Activated CD8-positive, alpha-beta memory T cell treated with anti-CD3 and anti-CD28 coated beads for 4 hours (primary cell): ENCODE measurements at regions not wholly inside any gene's neighbourhood (a gene's known extent, or its start where the extent isn't known, plus 50 kb on each side); places are given as distances from the start of the nearest gene placed in this dataset.
"Not testable (repeated sequence)": the region's sequence is repeated elsewhere in the genome, so short reads cannot be mapped to it uniquely, and the experiment has no call there.

Experiments used
- DNase-seq, 2 donors: peaks; one replicate each; pipeline ENCODE4 v3.0.0-alpha.2; 2020; ENCODE audit warnings: low read depth in 2 of 2

- DNase-seq, result no peak
Measured at GRCh38 chr20:29687438-29687837, 1570.0 kb upstream of the DEFB115 start.

- peak in 1 of 2 donors; percentile 20 for DNase-seq
Measured at GRCh38 chr20:29689411-29690225, 1567.8 kb upstream of the DEFB115 start.

GRCh38 chr20:29690274-29690673 lies 1567.2 kb upstream of the DEFB115 start:
- no peak for DNase-seq

GRCh38 chr20:29740601-29740950 lies 1516.9 kb upstream of the DEFB115 start:
- DNase-seq, result no peak

GRCh38 chr20:29740951-29741593 lies 1516.4 kb upstream of the DEFB115 start:
- no peak for DNase-seq

GRCh38 chr20:29741594-29741893 lies 1515.9 kb upstream of the DEFB115 start:
- DNase-seq, result no peak

GRCh38 chr20:29741894-29742698 lies 1515.4 kb upstream of the DEFB115 start:
- DNase-seq, result no peak

- no peak for DNase-seq
Measured at GRCh38 chr20:29742699-29743100, 1514.8 kb upstream of the DEFB115 start.

GRCh38 chr20:29743101-29743931 lies 1514.1 kb upstream of the DEFB115 start:
- no peak for DNase-seq

- DNase-seq, result no peak
Measured at GRCh38 chr20:29744071-29744470, 1513.4 kb upstream of the DEFB115 start.

GRCh38 chr20:29745534-29746245 lies 1511.8 kb upstream of the DEFB115 start:
- DNase-seq, result not testable (repeated sequence)

- DNase-seq, result no peak
Measured at GRCh38 chr20:29750268-29750899, 1507.1 kb upstream of the DEFB115 start.

- DNase-seq, result not testable (repeated sequence)
Measured at GRCh38 chr20:29752644-29753425, 1504.6 kb upstream of the DEFB115 start.

- DNase-seq, result not testable (repeated sequence)
Measured at GRCh38 chr20:29753426-29753746, 1504.1 kb upstream of the DEFB115 start.

GRCh38 chr20:29753879-29754278 lies 1503.6 kb upstream of the DEFB115 start:
- DNase-seq, result not testable (repeated sequence)

- DNase-seq, result not testable (repeated sequence)
Measured at GRCh38 chr20:29755854-29756498, 1501.5 kb upstream of the DEFB115 start.

- no peak for DNase-seq
Measured at GRCh38 chr20:29756664-29757063, 1500.8 kb upstream of the DEFB115 start.

GRCh38 chr20:29761621-29762385 lies 1495.7 kb upstream of the DEFB115 start:
- not testable (repeated sequence) for DNase-seq

- DNase-seq, result no peak
Measured at GRCh38 chr20:29762620-29763019, 1494.8 kb upstream of the DEFB115 start.
